ENCODE measurements at regions not wholly inside any gene's neighbourhood (a gene's known extent, or its start where the extent isn't known, plus 50 kb on each side); places are given as distances from the start of the nearest gene placed in this dataset.
"Not testable (repeated sequence)": the region's sequence is repeated elsewhere in the genome, so short reads cannot be mapped to it uniquely, and the experiment has no call there.

DNA sequence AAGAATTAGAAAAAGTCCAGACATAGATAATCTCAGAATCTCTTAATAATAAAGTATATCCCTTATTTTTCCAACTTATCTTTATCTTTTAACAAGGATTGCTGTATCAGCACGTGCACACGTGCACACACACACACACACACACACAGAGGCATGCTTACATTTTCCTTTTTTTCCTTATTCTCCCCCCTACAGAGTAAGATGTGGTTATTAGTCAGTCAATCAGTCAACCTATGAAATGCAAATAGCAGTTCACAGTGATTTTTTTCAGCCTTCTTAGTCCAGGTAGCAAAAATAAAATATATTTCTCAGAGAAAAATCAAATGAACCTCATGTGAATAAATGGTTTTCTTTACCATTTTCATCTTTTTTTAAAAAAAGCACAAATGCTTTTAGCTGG, 506.2 kb upstream of the SLC39A10 start:
- H3K4me1 ChIP-seq: no peaks in the 10 kb centered on the region
- no peaks in the 10 kb centered on the region for H3K9me3 ChIP-seq (replicated peaks in 1 of 11)
- H3K4me2 ChIP-seq: no peak overlapping the region
- no peaks in the 10 kb centered on the region for H3K36me3 ChIP-seq
- H3K27ac ChIP-seq: no peak overlapping the region
- no peak overlapping the region for H3K9ac ChIP-seq
- no peaks in the 10 kb centered on the region for H4K20me1 ChIP-seq
- H3K27me3 ChIP-seq: no peaks in the 10 kb centered on the region
- TF ChIP-seq Cebpa-rat (IDR thresholded peaks at IDR 0.05): no peak
- H3K4me3 ChIP-seq: no peak overlapping the region

DNA sequence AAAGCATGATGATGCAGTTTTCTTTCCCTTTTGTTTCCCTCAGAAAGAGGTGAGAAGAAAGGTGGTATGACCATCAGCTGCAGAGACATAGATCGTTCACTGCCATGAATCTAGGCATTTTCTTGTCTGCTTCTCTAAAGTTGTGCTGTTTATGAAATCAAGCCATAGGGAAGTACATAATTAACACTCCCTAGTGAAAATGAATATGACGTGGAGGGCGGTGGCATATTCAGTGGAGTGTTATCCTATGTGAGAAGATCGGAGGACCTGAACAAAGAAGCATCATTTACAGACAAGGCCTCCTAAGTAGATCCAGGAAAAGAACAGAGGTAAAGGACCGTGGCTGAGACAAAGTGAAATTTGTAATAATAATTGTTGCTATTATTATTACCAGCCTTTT, 509.0 kb upstream of the SLC39A10 start:
- Histone ChIP-seq H3K9me3 (replicated peaks in 1 of 11) (peaks cover 0 to 10% (median 0%) of the 10 kb centered on the region in 11 experiments; a peak in 2 of 22 replicates), H4K20me1 (no peaks in the 10 kb centered on the region), H3K27me3 (no peaks in the 10 kb centered on the region), H3K4me1 (no peaks in the 10 kb centered on the region), H3K36me3 (no peaks in the 10 kb centered on the region), H3K27ac (no peak overlapping the region), H3K4me3 (no peak overlapping the region), H3K9ac (no peak overlapping the region), H3K4me2 (no peak overlapping the region)
- TF ChIP-seq Cebpa-rat (IDR thresholded peaks at IDR 0.05): no peak

DNA sequence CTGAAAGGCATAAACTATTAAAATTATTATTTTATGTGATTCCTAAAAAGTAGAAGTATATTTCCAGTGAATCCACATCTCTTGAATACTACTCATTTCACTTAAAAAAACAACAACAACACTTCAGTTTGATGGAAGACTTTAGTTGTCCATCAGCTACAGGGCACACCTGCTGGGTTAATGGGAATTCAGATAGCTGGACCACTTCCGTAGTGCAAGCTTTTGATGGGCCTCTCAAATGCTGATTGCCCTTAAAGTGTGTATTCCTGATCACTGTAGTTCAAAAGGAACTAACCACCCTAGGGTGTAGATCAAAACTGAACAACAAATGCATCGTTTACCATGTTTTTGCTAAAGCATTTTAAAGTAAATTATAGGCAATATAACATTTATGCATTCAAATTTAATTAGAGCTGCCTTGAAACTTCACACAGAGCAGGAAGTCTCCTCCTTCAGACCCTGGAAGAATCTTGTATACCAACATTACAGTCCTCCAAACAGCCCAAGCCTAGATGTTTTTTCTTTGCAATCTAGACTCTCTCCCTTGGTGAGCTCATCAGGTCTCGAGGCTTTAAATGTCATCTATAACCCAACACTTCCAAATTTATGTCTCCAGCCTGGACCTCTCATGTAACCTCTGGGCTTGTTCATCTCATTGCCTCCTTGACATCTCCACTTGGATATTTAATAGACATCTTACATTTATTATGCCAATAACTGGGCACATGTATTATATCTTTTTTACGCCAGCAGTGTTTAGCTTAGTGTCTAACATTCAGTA, 510.1 kb upstream of the SLC39A10 start:
- H3K9ac ChIP-seq: no peak overlapping the region
- no peak overlapping the region for H3K4me2 ChIP-seq
- no peak overlapping the region for H3K4me3 ChIP-seq
- H3K9me3 ChIP-seq (replicated peaks in 1 of 11): peaks cover 0 to 10% (median 0%) of the 10 kb centered on the region in 11 experiments; a peak in 2 of 22 replicates
- H4K20me1 ChIP-seq: no peaks in the 10 kb centered on the region
- H3K27ac ChIP-seq: no peak overlapping the region
- no peaks in the 10 kb centered on the region for H3K4me1 ChIP-seq
- H3K36me3 ChIP-seq: no peaks in the 10 kb centered on the region
- TF ChIP-seq Cebpa-rat (IDR thresholded peaks at IDR 0.05): no peak
- H3K27me3 ChIP-seq: no peaks in the 10 kb centered on the region

DNA sequence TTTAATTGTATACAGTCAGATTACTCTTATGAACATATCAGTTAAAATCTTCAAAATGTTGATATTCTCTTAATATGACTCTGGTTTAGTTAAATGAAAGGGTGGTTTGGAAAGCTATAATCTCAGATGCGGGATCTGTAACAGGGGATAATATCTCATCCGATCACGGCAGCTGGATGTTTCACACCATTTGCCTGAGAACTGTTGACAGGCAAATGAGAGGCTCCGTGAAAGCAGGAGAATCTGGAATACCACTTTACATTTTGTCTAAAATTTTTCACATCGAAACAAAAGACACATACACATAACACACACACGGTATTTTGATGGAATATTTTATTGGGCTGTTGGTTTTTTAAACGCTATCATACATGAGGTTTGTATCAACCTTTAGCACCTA, 518.6 kb upstream of the SLC39A10 start:
- Histone ChIP-seq H3K9me3 (replicated peaks in 1 of 11) (0 out of 22 replicates have a peak, but pooled peaks cover 0 to 5% (median 0%) of the 10 kb centered on the region in 11 experiments), H3K4me2 (no peak overlapping the region), H3K4me1 (no peaks in the 10 kb centered on the region), H4K20me1 (no peaks in the 10 kb centered on the region), H3K36me3 (no peaks in the 10 kb centered on the region), H3K4me3 (no peak overlapping the region), H3K27me3 (no peaks in the 10 kb centered on the region), H3K9ac (no peak overlapping the region), H3K27ac (no peak overlapping the region)
- no peak for TF ChIP-seq Cebpa-rat (IDR thresholded peaks at IDR 0.05)

DNA sequence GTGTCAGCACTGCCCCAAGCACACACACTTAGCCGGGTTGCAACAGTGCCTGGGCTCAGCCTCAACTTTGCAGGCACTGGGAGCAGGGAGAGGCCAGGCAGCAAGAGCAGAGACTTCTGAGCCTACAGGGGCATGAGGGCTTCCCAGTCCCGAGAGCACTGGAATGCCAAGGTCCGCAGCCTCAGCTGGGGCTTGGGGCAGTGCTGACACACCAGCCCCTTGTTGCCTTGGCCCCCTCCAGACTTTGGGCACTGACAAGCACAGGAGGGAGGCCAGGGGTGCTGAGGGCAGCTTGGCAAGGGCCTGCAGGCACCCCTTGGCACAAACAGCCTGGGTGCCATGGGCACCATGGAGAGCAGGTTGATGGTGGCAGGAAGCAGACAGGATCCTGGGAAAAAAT, 531.1 kb upstream of the SLC39A10 start:
- not testable (repeated sequence) for H3K4me3 ChIP-seq; H3K27me3 ChIP-seq; H3K27ac ChIP-seq; H4K20me1 ChIP-seq; H3K36me3 ChIP-seq; H3K9ac ChIP-seq; H3K4me1 ChIP-seq; H3K4me2 ChIP-seq; H3K9me3 ChIP-seq (replicated peaks in 1 of 11)

DNA sequence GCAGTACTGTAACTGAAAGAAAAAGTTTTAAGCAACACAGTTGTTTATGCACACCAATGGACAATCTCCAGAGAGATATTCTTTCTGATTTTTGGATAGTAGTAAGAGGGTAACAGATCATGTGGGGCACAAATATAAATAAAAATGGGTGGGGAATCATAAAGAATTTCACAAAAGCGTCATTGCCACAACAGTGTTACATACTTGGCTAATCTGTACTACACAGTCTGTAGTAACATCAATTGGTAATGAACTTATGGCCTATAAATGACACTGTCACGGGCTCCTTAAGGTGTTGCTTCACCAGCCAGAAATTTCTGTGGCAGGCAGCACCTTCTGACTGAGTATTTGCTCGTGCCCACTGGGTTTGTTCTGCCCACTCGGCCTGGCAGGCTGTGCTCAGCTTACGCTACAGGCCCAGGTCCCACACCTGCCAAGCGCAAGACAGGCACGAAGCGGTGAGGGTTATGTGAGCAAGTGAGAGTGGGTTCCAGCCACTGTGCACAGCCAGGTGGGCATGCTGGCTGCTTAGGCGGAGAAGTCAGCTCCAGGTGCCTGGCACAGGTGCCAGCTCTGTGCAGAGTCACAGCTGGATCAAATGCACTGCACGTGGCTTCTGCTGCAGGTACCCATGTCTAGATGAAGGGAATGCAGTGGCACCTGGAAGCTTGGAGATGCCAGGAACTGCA, 532.5 kb upstream of the SLC39A10 start:
- H3K4me1 ChIP-seq: no peaks in the 10 kb centered on the region
- no peak overlapping the region for H3K9ac ChIP-seq
- TF ChIP-seq Cebpa-rat (IDR thresholded peaks at IDR 0.05): no peak
- no peaks in the 10 kb centered on the region for H3K36me3 ChIP-seq
- H3K27me3 ChIP-seq: no peaks in the 10 kb centered on the region
- no peak overlapping the region for H3K4me2 ChIP-seq
- H3K27ac ChIP-seq: no peak overlapping the region
- H4K20me1 ChIP-seq: no peaks in the 10 kb centered on the region
- no peak overlapping the region for H3K4me3 ChIP-seq
- no peaks in the 10 kb centered on the region for H3K9me3 ChIP-seq (replicated peaks in 1 of 11)

DNA sequence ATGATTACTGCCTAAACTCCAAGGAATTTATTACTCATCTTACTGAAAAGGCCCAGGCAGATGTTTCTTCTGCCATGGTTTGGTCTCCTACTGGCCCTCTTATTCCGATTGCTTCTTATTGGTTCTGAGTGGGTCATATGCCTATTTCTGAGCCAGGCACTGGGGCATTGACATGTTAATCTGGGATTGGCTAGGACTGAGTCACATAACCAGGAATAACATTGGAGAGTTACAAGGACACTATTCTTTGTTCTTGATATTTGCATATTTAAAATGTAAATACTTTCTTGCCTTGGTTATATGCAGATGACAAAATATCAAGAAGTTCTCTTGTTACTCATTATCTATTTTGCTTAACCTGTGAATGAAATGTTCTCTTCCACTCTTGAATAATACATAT, 534.4 kb upstream of the SLC39A10 start:
- Histone ChIP-seq H3K27me3 (no peaks in the 10 kb centered on the region), H3K4me2 (no peak overlapping the region), H3K4me1 (no peaks in the 10 kb centered on the region), H4K20me1 (no peaks in the 10 kb centered on the region), H3K27ac (no peak overlapping the region), H3K36me3 (no peaks in the 10 kb centered on the region), H3K4me3 (no peak overlapping the region), H3K9ac (no peak overlapping the region), H3K9me3 (replicated peaks in 1 of 11) (no peaks in the 10 kb centered on the region)
- TF ChIP-seq Cebpa-rat (IDR thresholded peaks at IDR 0.05): no peak

DNA sequence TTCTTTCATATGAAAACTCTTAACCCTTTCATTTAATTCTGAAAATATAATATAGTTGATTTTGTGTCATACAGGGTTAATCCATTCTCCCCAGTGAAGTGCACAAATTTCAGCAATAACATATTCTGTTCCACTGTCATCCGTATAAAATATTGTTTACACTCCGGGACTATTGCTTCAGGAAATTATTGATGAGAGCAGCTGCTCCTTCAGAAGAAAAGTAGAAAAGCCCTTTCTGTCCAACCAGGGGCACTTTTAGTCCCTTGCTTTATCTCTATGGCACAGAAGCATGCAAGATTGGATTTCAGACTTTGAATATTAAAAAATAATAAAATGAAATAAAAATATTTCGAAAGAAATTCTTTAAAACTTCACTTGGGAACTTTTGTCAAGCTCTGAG, 535.7 kb upstream of the SLC39A10 start:
- Histone ChIP-seq H3K4me3 (no peak overlapping the region), H3K27ac (no peak overlapping the region), H3K9ac (no peak overlapping the region), H3K4me2 (no peak overlapping the region), H4K20me1 (no peaks in the 10 kb centered on the region), H3K27me3 (no peaks in the 10 kb centered on the region), H3K9me3 (replicated peaks in 1 of 11) (no peaks in the 10 kb centered on the region), H3K4me1 (no peaks in the 10 kb centered on the region), H3K36me3 (no peaks in the 10 kb centered on the region)
- no peak for TF ChIP-seq Cebpa-rat (IDR thresholded peaks at IDR 0.05)

DNA sequence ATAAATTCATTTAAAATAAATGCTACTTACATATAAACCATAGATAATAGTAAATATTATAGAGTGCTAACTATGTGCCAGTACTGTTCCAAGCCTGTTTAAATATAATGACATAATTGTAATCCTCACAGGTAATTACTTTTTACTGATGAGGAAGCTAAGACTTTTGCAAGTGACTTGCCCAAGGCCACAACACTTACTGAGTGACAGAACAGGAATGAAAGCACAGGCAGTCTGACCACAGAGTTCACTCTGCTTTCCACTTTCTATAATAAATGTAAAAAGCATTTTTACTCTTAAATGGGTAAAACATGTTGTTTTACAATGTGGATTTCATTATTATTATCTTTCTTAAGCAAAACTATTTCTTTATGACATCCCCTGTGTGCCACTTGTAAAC, 537.8 kb upstream of the SLC39A10 start:
- Histone ChIP-seq H3K4me3 (no peak overlapping the region), H3K27me3 (no peaks in the 10 kb centered on the region), H4K20me1 (no peaks in the 10 kb centered on the region), H3K9me3 (replicated peaks in 1 of 11) (peaks cover 7 to 13% (median 9%) of the 10 kb centered on the region in 11 experiments; a peak in 21 of 22 replicates), H3K4me1 (no peaks in the 10 kb centered on the region), H3K4me2 (no peak overlapping the region), H3K36me3 (no peaks in the 10 kb centered on the region), H3K9ac (no peak overlapping the region), H3K27ac (no peak overlapping the region)
- TF ChIP-seq Cebpa-rat (IDR thresholded peaks at IDR 0.05): no peak

DNA sequence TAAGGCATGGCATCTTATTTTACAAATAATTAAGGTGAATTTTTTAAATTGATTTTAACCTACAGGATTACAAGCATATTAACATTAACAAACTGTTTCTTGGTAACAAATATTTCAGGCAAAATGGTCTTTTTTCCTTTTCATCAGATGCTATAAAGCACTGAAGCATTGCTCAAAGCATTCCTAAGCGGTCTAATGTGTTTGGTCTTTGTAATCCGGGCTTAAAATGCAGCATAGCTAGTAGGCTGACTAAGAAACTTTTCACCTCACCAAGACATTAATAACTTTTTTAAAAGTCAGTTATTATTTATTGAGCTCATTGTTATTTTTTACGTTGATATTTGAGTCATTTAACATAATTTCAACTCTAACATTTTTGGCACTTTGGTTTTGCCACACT, 538.8 kb upstream of the SLC39A10 start:
- no peak overlapping the region for H3K27ac ChIP-seq
- H3K4me1 ChIP-seq: no peaks in the 10 kb centered on the region
- H3K9ac ChIP-seq: no peak overlapping the region
- no peaks in the 10 kb centered on the region for H3K36me3 ChIP-seq
- no peaks in the 10 kb centered on the region for H3K27me3 ChIP-seq
- H3K4me2 ChIP-seq: no peak overlapping the region
- H3K9me3 ChIP-seq (replicated peaks in 1 of 11): peaks cover 9 to 17% (median 11%) of the 10 kb centered on the region in 11 experiments; a peak in 21 of 22 replicates
- H4K20me1 ChIP-seq: no peaks in the 10 kb centered on the region
- no peak for TF ChIP-seq Cebpa-rat (IDR thresholded peaks at IDR 0.05)
- no peak overlapping the region for H3K4me3 ChIP-seq
